Caco-2 (cell line): ENCODE measurements at regions not wholly inside any gene's neighbourhood (a gene's known extent, or its start where the extent isn't known, plus 50 kb on each side); places are given as distances from the start of the nearest gene placed in this dataset.

Experiments used
- BruUV-seq: library from RNA; stranded (reverse); fragments of 400-500 nt; replicated peaks from 2 replicates; lab custom pipeline; 2021; lab: Mats Ljungman, UMichigan
- CTCF ChIA-PET: fragments of 300-600 bp; sonication (Branson Sonifier 250); formaldehyde crosslinking; loops from one replicate; lab custom pipeline; 2022; ENCODE audit warnings: antibody characterized with exemption; lab: Charles Lee
- POLR2A ChIA-PET: fragments of 300-600 bp; sonication (Branson Sonifier 250); formaldehyde crosslinking; loops from one replicate; lab custom pipeline; 2022; ENCODE audit warnings: antibody characterized with exemption; lab: Charles Lee
- DNase-seq, 2 experiments: peaks; one replicate each; pipeline versions ENCODE4 v3.0.0 to v3.0.0-alpha.2; 2020 to 2022
- H3K27me3 ChIP-seq: replicated peaks from 2 replicates; pipeline ENCODE4 v1.6.0; 2011; ENCODE audit warnings: low read length; ENCODE audit not compliant: control insufficient read depth, insufficient read depth
- H3K36me3 ChIP-seq: 2 replicates; pipeline ENCODE4 v1.5.1; 2011; ENCODE audit warnings: low read length; ENCODE audit not compliant: control insufficient read depth, insufficient read depth
- H3K4me1 ChIP-seq: fragments of 250-450 bp; sonication (Bioruptor Pico); 2 replicates; pipeline ENCODE4 v1.5.1; 2020; ENCODE audit warnings: mild to moderate bottlenecking
- H3K4me3 ChIP-seq: 2 replicates; pipeline ENCODE4 v1.5.1; 2011; ENCODE audit warnings: low read depth, mild to moderate bottlenecking, control low read depth, low read length
- H3K9me3 ChIP-seq: fragments of 250-450 bp; sonication (Bioruptor Pico); 2 replicates; pipeline ENCODE4 v1.5.1; 2020; ENCODE audit warnings: mild to moderate bottlenecking, moderate library complexity
- H3K27ac Mint-ChIP-seq: one replicate; pipeline ENCODE4 v1.8.0; 2022; ENCODE audit warnings: mixed read lengths; ENCODE audit not compliant: unreplicated experiment
- H3K27me3 Mint-ChIP-seq: one replicate; pipeline ENCODE4 v1.8.0; 2022; ENCODE audit warnings: mixed read lengths; ENCODE audit not compliant: insufficient read depth, unreplicated experiment
- H3K36me3 Mint-ChIP-seq: one replicate; pipeline ENCODE4 v1.8.0; 2022; ENCODE audit warnings: mild to moderate bottlenecking, mixed read lengths; ENCODE audit not compliant: insufficient read depth, unreplicated experiment
- H3K4me1 Mint-ChIP-seq: one replicate; pipeline ENCODE4 v1.8.0; 2022; ENCODE audit warnings: low read depth, mixed read lengths; ENCODE audit not compliant: unreplicated experiment
- H3K4me3 Mint-ChIP-seq: one replicate; pipeline ENCODE4 v1.8.0; 2022; ENCODE audit warnings: mild to moderate bottlenecking, moderate library complexity, mixed read lengths; ENCODE audit not compliant: unreplicated experiment
- H3K9me3 Mint-ChIP-seq: one replicate; pipeline ENCODE4 v1.8.0; 2022; ENCODE audit warnings: mixed read lengths; ENCODE audit not compliant: unreplicated experiment
- CTCF ChIP-seq, 2 experiments: fragments of 200-600 bp in 1 of 2; IDR thresholded peaks; 1 replicate in 1 of 2; 2 replicates in 1 of 2; pipeline versions ENCODE4 v1.5.1 to v1.8.0; 2011 to 2022; ENCODE audit warnings: antibody characterized with exemption in 1 of 2, control low read depth in 1 of 2, inconsistent platforms in 1 of 2, low read depth in 1 of 2, low read length in 1 of 2, mild to moderate bottlenecking in 1 of 2, moderate library complexity in 1 of 2; ENCODE audit not compliant: insufficient read depth in 1 of 2, severe bottlenecking in 1 of 2, unreplicated experiment in 1 of 2
- intact Hi-C: fragments of 100-400 bp; cut with micrococcal nuclease; formaldehyde crosslinking; loops from one replicate; pipeline ENCODE4 v1.10.0; 2022; ENCODE audit not compliant: unreplicated experiment

GRCh38 chr6:19035461-19036195 is 648.5 kb downstream of the RNF144B start:
- no peaks in the 10 kb centered on the region for H3K4me1 Mint-ChIP-seq
- Histone ChIP-seq H3K36me3 (no peaks in the 10 kb centered on the region), H3K4me1 (no peaks in the 10 kb centered on the region), H3K4me3 (no peak overlapping the region), H3K27me3 (no peaks in the 10 kb centered on the region), H3K9me3 (no peaks in the 10 kb centered on the region)
- H3K36me3 Mint-ChIP-seq: no peaks in the 10 kb centered on the region
- no peaks in the 10 kb centered on the region for H3K27me3 Mint-ChIP-seq
- H3K27ac Mint-ChIP-seq: no peak overlapping the region
- DNase-seq: no peak
- ChIA-PET CTCF (no interaction called here), POLR2A (no interaction called here)
- no peaks in the 10 kb centered on the region for H3K9me3 Mint-ChIP-seq
- BruUV-seq: no TSS peak
- TF ChIP-seq CTCF (IDR thresholded peaks at IDR 0.05; ENCODE audit: insufficient read depth in 1 of 2, low read depth in 1 of 2, low read length in 1 of 2, severe bottlenecking in 1 of 2, unreplicated experiment in 1 of 2): no peak
- intact Hi-C loops: no loop called here
- H3K4me3 Mint-ChIP-seq: no peak overlapping the region

DNA sequence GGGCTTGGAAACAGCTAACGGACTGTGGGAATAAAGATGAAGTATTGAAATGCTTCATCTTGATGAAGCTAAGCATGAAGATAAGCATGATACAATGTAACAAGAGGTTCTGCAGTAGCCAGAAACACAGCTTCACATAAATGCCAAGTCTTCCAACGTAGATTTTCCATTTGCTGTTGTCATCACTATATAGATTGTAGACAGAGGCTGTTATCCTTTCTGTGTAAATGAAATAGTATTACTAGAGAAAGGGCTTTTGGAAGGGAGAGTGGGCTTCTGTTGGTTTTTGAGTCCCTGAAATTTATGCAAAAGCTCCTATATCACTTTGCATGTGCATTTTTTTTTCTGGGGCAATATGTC is 649.0 kb downstream of the RNF144B start:
- ChIA-PET POLR2A (no interaction called here), CTCF (no interaction called here)
- Histone ChIP-seq H3K4me1 (no peaks in the 10 kb centered on the region), H3K27me3 (no peaks in the 10 kb centered on the region), H3K9me3 (no peaks in the 10 kb centered on the region), H3K4me3 (no peak overlapping the region), H3K36me3 (no peaks in the 10 kb centered on the region)
- TF ChIP-seq CTCF (IDR thresholded peaks at IDR 0.05; ENCODE audit: insufficient read depth in 1 of 2, low read depth in 1 of 2, low read length in 1 of 2, severe bottlenecking in 1 of 2, unreplicated experiment in 1 of 2): no peak
- Mint-ChIP-seq H3K36me3 (no peaks in the 10 kb centered on the region), H3K9me3 (no peaks in the 10 kb centered on the region), H3K4me3 (no peak overlapping the region), H3K4me1 (no peaks in the 10 kb centered on the region), H3K27me3 (no peaks in the 10 kb centered on the region), H3K27ac (no peak overlapping the region)
- intact Hi-C loops: no loop called here
- DNase-seq: no peak
- no TSS peak for BruUV-seq

DNA sequence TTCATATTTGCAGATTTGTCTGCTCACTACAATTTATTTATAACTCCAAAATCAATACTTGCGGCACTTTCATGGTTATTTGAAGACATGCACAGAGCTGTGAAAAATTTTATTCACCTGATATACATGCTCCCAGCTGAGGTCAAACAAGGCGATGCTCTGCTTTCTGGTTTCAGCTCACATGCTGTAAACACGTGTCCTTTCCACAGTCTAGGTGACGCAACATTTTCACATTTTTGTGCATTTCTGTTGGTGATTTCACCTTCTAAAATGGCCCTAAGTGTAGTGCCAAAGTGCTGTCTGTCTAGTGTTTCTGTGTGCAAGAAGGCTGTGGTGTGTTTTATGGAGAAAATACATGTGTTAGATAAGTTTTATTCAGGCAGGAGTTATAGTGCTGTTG is 650.5 kb downstream of the RNF144B start:
- BruUV-seq: no TSS peak
- ChIA-PET CTCF (no interaction called here), POLR2A (no interaction called here)
- Histone ChIP-seq H3K4me1 (no peaks in the 10 kb centered on the region), H3K4me3 (no peak overlapping the region), H3K9me3 (no peaks in the 10 kb centered on the region), H3K36me3 (no peaks in the 10 kb centered on the region), H3K27me3 (no peaks in the 10 kb centered on the region)
- Mint-ChIP-seq H3K36me3 (no peaks in the 10 kb centered on the region), H3K4me1 (no peaks in the 10 kb centered on the region), H3K4me3 (no peak overlapping the region), H3K27ac (no peak overlapping the region), H3K27me3 (no peaks in the 10 kb centered on the region), H3K9me3 (no peaks in the 10 kb centered on the region)
- intact Hi-C loops: no loop called here
- no peak for DNase-seq
- TF ChIP-seq CTCF (IDR thresholded peaks at IDR 0.05; ENCODE audit: insufficient read depth in 1 of 2, low read depth in 1 of 2, low read length in 1 of 2, severe bottlenecking in 1 of 2, unreplicated experiment in 1 of 2): no peak
